Activated CD4-positive, alpha-beta T cell treated with anti-CD3 and anti-CD28 coated beads for 36 hours (primary cell): ENCODE measurements at regions not wholly inside any gene's neighbourhood (a gene's known extent, or its start where the extent isn't known, plus 50 kb on each side); places are given as distances from the start of the nearest gene placed in this dataset.

Experiments used
- ATAC-seq: fragments of 200-7000 bp; cut with Tn5 transposase; one replicate; pipeline ENCODE4 v1.10.0; 2021; ENCODE audit warnings: mild to moderate bottlenecking, moderate library complexity
- CTCF ChIA-PET: fragments of 350-600 bp; sonication (Branson Sonifier 250); formaldehyde crosslinking; loops from one replicate; lab custom pipeline; 2021; ENCODE audit warnings: antibody characterized with exemption; lab: Charles Lee
- POLR2A ChIA-PET: fragments of 350-600 bp; sonication (Branson Sonifier 250); formaldehyde crosslinking; loops from one replicate; lab custom pipeline; 2021; ENCODE audit warnings: antibody characterized with exemption, inconsistent platforms; lab: Charles Lee
- DNase-seq: peaks from one replicate; pipeline ENCODE4 v3.0.0-alpha.2; 2020
- H3K27ac Mint-ChIP-seq: one replicate; pipeline ENCODE4 v1.8.0; 2021; ENCODE audit warnings: mixed read lengths
- H3K27me3 Mint-ChIP-seq: one replicate; pipeline ENCODE4 v1.8.0; 2021; ENCODE audit warnings: mixed read lengths
- H3K36me3 Mint-ChIP-seq: one replicate; pipeline ENCODE4 v1.8.0; 2021; ENCODE audit warnings: low read depth, mixed read lengths
- H3K4me1 Mint-ChIP-seq: one replicate; pipeline ENCODE4 v1.8.0; 2021; ENCODE audit warnings: mixed read lengths
- H3K4me3 Mint-ChIP-seq: one replicate; pipeline ENCODE4 v1.8.0; 2021; ENCODE audit warnings: mild to moderate bottlenecking, moderate library complexity, mixed read lengths
- H3K9me3 Mint-ChIP-seq: one replicate; pipeline ENCODE4 v1.8.0; 2021; ENCODE audit warnings: low read depth, mixed read lengths
- intact Hi-C, 2 experiments: fragments of 100-400 bp; cut with DNase I in 1 of 2; cut with micrococcal nuclease in 1 of 2; formaldehyde crosslinking; loops; one replicate each; pipeline versions ENCODE4 v1.14.2 to v1.15.1; 2022 to 2024; cut with DNase I, micrococcal nuclease

GRCh38 chr22:34761111-34761510 is 304.8 kb upstream of the ISX start:
- no peaks in the 10 kb centered on the region for H3K9me3 Mint-ChIP-seq
- ChIA-PET CTCF (no interaction called here), POLR2A (no interaction called here)
- H3K27ac Mint-ChIP-seq: no peak overlapping the region
- peaks cover 10% of the 10 kb centered on the region for H3K27me3 Mint-ChIP-seq
- no peak for ATAC-seq
- intact Hi-C loops: no loop called here
- H3K4me3 Mint-ChIP-seq: no peak overlapping the region
- no peaks in the 10 kb centered on the region for H3K4me1 Mint-ChIP-seq
- no peak for DNase-seq
- no peaks in the 10 kb centered on the region for H3K36me3 Mint-ChIP-seq

GRCh38 chr22:34763496-34763895 is 302.5 kb upstream of the ISX start:
- peaks cover 7% of the 10 kb centered on the region for H3K27me3 Mint-ChIP-seq
- no peak for DNase-seq
- H3K27ac Mint-ChIP-seq: no peak overlapping the region
- POLR2A ChIA-PET: no interaction called here
- H3K36me3 Mint-ChIP-seq: no peaks in the 10 kb centered on the region
- ATAC-seq: no peak
- no peaks in the 10 kb centered on the region for H3K4me1 Mint-ChIP-seq
- no peak overlapping the region for H3K4me3 Mint-ChIP-seq
- intact Hi-C loops: no loop called here
- no peaks in the 10 kb centered on the region for H3K9me3 Mint-ChIP-seq
- CTCF ChIA-PET: no interaction called here

- no peak for ATAC-seq
- H3K4me1 Mint-ChIP-seq: no peaks in the 10 kb centered on the region
- peaks cover 4% of the 10 kb centered on the region for H3K27me3 Mint-ChIP-seq
- no peak overlapping the region for H3K4me3 Mint-ChIP-seq
- no peak overlapping the region for H3K27ac Mint-ChIP-seq
- POLR2A ChIA-PET: no interaction called here
- DNase-seq: no peak
- intact Hi-C loops: no loop called here
- H3K9me3 Mint-ChIP-seq: no peaks in the 10 kb centered on the region
- no peaks in the 10 kb centered on the region for H3K36me3 Mint-ChIP-seq
- CTCF ChIA-PET: no interaction called here
Observed at GRCh38 chr22:34765115-34765514, 300.8 kb upstream of the ISX start.

- Mint-ChIP-seq H3K9me3 (no peaks in the 10 kb centered on the region), H3K27me3 (no peaks in the 10 kb centered on the region), H3K4me1 (no peaks in the 10 kb centered on the region), H3K4me3 (no peak overlapping the region), H3K36me3 (no peaks in the 10 kb centered on the region), H3K27ac (no peak overlapping the region)
- intact Hi-C loops: no loop called here
- ATAC-seq (no peak), DNase-seq (no peak)
- POLR2A ChIA-PET: no interaction called here
- CTCF ChIA-PET: no interaction called here
Observed at GRCh38 chr22:34769361-34769760, 296.6 kb upstream of the ISX start.

GRCh38 chr22:34776817-34777216 is 289.1 kb upstream of the ISX start:
- Mint-ChIP-seq H3K36me3 (no peaks in the 10 kb centered on the region), H3K27ac (no peak overlapping the region), H3K4me1 (no peaks in the 10 kb centered on the region), H3K27me3 (no peaks in the 10 kb centered on the region), H3K9me3 (peaks cover 14% of the 10 kb centered on the region), H3K4me3 (no peak overlapping the region)
- ChIA-PET POLR2A (no interaction called here), CTCF (no interaction called here)
- ATAC-seq (no peak), DNase-seq (no peak)
- intact Hi-C loops: no loop called here

- DNase-seq (no peak), ATAC-seq (no peak)
- H3K36me3 Mint-ChIP-seq: no peaks in the 10 kb centered on the region
- H3K9me3 Mint-ChIP-seq: peaks cover 17% of the 10 kb centered on the region
- peaks cover 3% of the 10 kb centered on the region for H3K27me3 Mint-ChIP-seq
- ChIA-PET POLR2A (no interaction called here), CTCF (no interaction called here)
- H3K27ac Mint-ChIP-seq: no peak overlapping the region
- intact Hi-C loops: no loop called here
- no peak overlapping the region for H3K4me3 Mint-ChIP-seq
- no peaks in the 10 kb centered on the region for H3K4me1 Mint-ChIP-seq
Observed at GRCh38 chr22:34781681-34782080, 284.3 kb upstream of the ISX start.

GRCh38 chr22:34783436-34783835 is 282.5 kb upstream of the ISX start:
- Mint-ChIP-seq H3K4me1 (no peaks in the 10 kb centered on the region), H3K36me3 (no peaks in the 10 kb centered on the region), H3K27ac (no peak overlapping the region), H3K9me3 (peaks cover 13% of the 10 kb centered on the region), H3K4me3 (no peak overlapping the region), H3K27me3 (peaks cover 3% of the 10 kb centered on the region)
- DNase-seq (no peak), ATAC-seq (no peak)
- ChIA-PET CTCF (no interaction called here), POLR2A (no interaction called here)
- intact Hi-C loops: no loop called here

- Mint-ChIP-seq H3K36me3 (no peaks in the 10 kb centered on the region), H3K27me3 (peaks cover 3% of the 10 kb centered on the region), H3K4me1 (no peaks in the 10 kb centered on the region), H3K27ac (no peak overlapping the region), H3K4me3 (no peak overlapping the region), H3K9me3 (peaks cover 10% of the 10 kb centered on the region)
- ATAC-seq (no peak), DNase-seq (no peak)
- ChIA-PET POLR2A (no interaction called here), CTCF (no interaction called here)
- intact Hi-C loops: no loop called here
Observed at GRCh38 chr22:34784056-34784455, 281.9 kb upstream of the ISX start.

GRCh38 chr22:34797826-34798225 is 268.1 kb upstream of the ISX start:
- Mint-ChIP-seq H3K27me3 (no peaks in the 10 kb centered on the region), H3K4me3 (no peak overlapping the region), H3K9me3 (peaks cover 2% of the 10 kb centered on the region), H3K27ac (no peak overlapping the region), H3K36me3 (no peaks in the 10 kb centered on the region), H3K4me1 (no peaks in the 10 kb centered on the region)
- ChIA-PET CTCF (no interaction called here), POLR2A (no interaction called here)
- no peak for ATAC-seq
- intact Hi-C loops: no loop called here
- no peak for DNase-seq

- DNase-seq: no peak
- H3K4me1 Mint-ChIP-seq: no peaks in the 10 kb centered on the region
- ATAC-seq: no peak
- ChIA-PET POLR2A (no interaction called here), CTCF (no interaction called here)
- H3K9me3 Mint-ChIP-seq: peaks cover 2% of the 10 kb centered on the region
- H3K27ac Mint-ChIP-seq: no peak overlapping the region
- no peaks in the 10 kb centered on the region for H3K36me3 Mint-ChIP-seq
- H3K27me3 Mint-ChIP-seq: no peaks in the 10 kb centered on the region
- no peak overlapping the region for H3K4me3 Mint-ChIP-seq
- intact Hi-C loops: no loop called here
Observed at GRCh38 chr22:34798605-34799004, 267.4 kb upstream of the ISX start.

- Mint-ChIP-seq H3K9me3 (no peaks in the 10 kb centered on the region), H3K27me3 (peaks cover 2% of the 10 kb centered on the region), H3K36me3 (no peaks in the 10 kb centered on the region), H3K27ac (no peak overlapping the region), H3K4me3 (no peak overlapping the region), H3K4me1 (no peaks in the 10 kb centered on the region)
- no peak for ATAC-seq
- intact Hi-C loops: no loop called here
- no peak for DNase-seq
- POLR2A ChIA-PET: no interaction called here
- CTCF ChIA-PET: interaction anchor here (0.7 kb wide), 1 partner anchor 849 kb away, joined by 3 read pairs; no protein-coding TSS in a partner anchor
Observed at GRCh38 chr22:34800260-34800980, 265.5 kb upstream of the ISX start.

- H3K27me3 Mint-ChIP-seq: peaks cover 2% of the 10 kb centered on the region
- ChIA-PET CTCF (no interaction called here), POLR2A (no interaction called here)
- ATAC-seq (no peak), DNase-seq (no peak)
- intact Hi-C loops: no loop called here
- H3K4me3 Mint-ChIP-seq: no peak overlapping the region
- no peaks in the 10 kb centered on the region for H3K9me3 Mint-ChIP-seq
- H3K4me1 Mint-ChIP-seq: no peaks in the 10 kb centered on the region
- no peak overlapping the region for H3K27ac Mint-ChIP-seq
- no peaks in the 10 kb centered on the region for H3K36me3 Mint-ChIP-seq
Observed at GRCh38 chr22:34801221-34801620, 264.7 kb upstream of the ISX start.
